Epithelial cell of esophagus (primary cell): ENCODE measurements at regions not wholly inside any gene's neighbourhood (a gene's known extent, or its start where the extent isn't known, plus 50 kb on each side); places are given as distances from the start of the nearest gene placed in this dataset.
"Not testable (repeated sequence)": the region's sequence is repeated elsewhere in the genome, so short reads cannot be mapped to it uniquely, and the experiment has no call there.

Experiments
- DNase-seq: peaks from one replicate; pipeline ENCODE4 v3.0.0; 2010; ENCODE audit warnings: low read depth
- H3K4me3 ChIP-seq: 2 replicates; pipeline ENCODE4 v1.5.1; 2011; ENCODE audit warnings: mild to moderate bottlenecking, low read length, control low read depth
- CTCF ChIP-seq: IDR thresholded peaks from 2 replicates; pipeline ENCODE4 v1.5.1; 2011; ENCODE audit warnings: low read depth, mild to moderate bottlenecking, low read length, control low read depth, inconsistent platforms; ENCODE audit not compliant: insufficient read depth; ENCODE audit errors: missing control alignments

DNA sequence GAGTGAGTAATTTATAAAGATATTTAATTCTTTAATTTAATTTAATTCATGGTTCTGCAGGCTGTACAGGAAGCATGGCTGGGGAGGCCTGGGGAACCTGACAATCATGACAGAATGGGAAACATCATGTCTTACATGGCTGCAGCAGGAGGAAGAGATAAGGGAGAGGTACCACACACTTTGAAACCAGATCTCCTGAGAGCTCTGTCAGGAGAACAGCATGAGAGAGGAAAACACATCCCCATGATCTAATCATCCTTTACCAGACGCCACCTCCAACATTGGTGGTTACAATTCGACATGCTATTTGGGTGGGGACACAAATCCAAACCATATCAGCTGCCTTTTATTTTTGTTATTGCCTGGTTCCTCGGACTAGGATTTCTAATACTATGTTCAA lies 928.6 kb downstream of the TMEM121 start:
- no peak for DNase-seq

DNA sequence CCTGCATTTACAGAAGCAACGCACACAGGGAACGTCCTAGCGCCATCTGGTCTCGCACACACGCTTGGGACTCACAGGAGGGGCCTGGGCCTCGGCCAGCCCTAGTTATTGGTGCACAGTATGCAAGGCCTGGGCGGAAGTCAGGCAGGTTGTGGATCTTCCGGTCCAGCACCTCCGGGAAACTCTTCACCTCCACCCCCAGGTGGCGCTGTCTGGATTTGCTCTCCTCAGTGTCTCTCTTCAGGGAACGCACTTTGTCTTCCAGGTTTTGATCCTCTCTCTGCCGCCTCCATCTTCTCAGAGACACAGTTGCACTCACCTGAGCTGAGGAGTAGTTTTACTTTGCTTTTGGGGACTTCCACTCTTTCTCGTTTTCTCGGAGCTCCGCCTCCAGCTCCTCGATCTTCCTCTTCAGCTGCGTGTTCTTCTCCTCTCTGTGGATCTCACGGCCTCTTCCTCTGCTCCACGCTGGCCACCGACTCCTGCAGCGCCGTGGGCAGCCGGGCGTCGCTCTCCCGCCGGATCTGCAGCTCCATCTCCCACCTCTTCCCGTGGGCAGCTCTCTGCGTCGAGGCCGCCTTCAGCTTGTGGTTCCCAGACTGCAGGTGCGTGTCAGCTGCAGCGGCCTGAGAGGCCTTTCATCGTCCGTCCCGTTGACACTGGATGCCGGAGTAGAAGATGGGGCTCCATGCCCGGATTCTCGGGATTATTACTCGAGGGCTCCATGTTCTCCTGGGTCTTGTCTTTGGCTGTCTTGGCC lies 933.8 kb downstream of the TMEM121 start:
- no peak for DNase-seq

More for the DNA sequence above, 928.6 kb downstream of the TMEM121 start:
- TF ChIP-seq CTCF: no peak
- H3K4me3 ChIP-seq: no peak overlapping the region

DNA sequence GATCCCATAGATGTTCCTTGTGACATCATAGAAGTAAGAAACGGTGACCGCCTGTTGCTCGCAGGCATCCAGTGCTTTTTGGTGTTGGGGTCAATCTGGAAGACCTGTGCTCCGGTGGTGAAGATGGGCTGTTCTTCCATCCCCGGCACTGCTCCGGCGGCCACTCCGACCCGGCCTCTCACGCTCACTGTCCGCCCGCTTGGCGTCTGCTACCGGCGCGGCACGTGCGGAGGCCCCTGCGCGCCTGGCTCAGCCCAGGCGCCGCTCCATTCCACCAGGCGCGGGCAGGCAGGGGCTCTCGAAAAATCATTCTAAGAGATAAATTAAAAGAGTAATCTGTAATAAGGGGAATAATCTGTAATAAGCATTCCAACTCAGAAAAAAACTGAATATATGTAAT lies 934.5 kb downstream of the TMEM121 start:
- no peak overlapping the region for H3K4me3 ChIP-seq
- DNase-seq: no peak
- no peak for TF ChIP-seq CTCF

More for the DNA sequence above, 933.8 kb downstream of the TMEM121 start:
- TF ChIP-seq CTCF: no peak
- no peak overlapping the region for H3K4me3 ChIP-seq

- H3K4me3 ChIP-seq, DNase-seq: not testable (repeated sequence)
Measured at GRCh38 chr14:106466483-106466882, 940.1 kb downstream of the TMEM121 start.

- not testable (repeated sequence) for DNase-seq, H3K4me3 ChIP-seq
Measured at GRCh38 chr14:106468869-106469268, 942.5 kb downstream of the TMEM121 start.

- DNase-seq: not testable (repeated sequence)
Measured at GRCh38 chr14:106470028-106470427, 943.6 kb downstream of the TMEM121 start.

DNA sequence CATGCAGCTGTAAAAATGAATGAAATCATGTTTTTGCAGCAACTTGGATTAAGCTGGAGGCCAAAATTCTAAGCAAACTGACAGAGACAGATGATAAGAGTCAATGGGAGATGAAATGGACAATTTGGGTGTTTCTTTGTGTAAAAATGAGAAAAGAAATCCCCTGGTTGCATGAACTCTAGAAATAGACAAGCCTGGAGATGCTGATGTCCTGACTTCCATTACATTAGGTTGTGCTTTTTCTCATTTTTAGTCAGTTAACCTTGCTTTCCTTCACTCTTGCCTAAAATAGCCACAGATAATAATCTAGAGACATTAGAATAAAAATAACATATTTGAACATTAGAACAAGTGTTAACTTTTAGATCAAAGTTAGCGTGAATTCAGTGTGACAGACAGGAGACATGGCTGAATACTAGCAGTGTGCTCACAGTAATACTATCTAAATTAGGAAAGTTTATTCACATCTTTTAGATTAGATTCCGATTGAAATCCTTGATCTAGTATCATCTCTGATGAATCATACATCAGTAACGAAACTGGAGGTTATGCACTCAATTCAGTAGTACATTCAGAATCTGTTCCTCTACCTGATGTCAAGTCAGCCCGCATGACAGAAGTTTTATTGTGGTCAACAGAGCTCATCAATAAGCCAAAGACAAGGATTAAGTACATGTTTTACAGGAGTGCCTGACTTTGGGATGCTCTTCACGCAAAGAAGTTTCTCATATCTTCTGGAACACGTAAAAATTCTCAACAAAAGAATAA lies 948.1 kb downstream of the TMEM121 start:
- not testable (repeated sequence) for DNase-seq, H3K4me3 ChIP-seq

More at GRCh38 chr14:106470028-106470427, 943.6 kb downstream of the TMEM121 start:
- H3K4me3 ChIP-seq: not testable (repeated sequence)

- not testable (repeated sequence) for H3K4me3 ChIP-seq, DNase-seq
Measured at GRCh38 chr14:106475214-106475613, 948.8 kb downstream of the TMEM121 start.

GRCh38 chr14:106477600-106477999 lies 951.2 kb downstream of the TMEM121 start:
- not testable (repeated sequence) for DNase-seq, H3K4me3 ChIP-seq

DNA sequence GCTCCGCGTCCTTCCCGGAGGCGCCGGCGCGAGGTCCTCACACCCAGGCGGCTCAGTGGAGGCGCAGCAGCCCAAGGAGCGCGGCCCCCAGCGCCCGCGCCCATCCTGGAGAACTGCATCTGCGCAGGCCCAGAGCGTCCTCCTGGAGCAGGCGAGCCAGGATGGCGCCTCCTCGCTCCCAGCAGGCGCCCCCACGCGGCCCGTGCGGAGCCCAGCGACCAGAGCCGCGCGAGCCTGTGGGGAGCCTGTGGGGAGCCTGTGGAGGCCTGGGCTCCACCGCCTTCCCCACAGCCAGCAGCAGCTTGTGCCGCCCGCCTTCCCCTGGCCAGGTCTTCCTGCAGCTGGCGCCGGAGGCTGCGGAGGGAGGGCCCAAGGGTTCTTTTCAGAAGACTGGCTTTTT lies 953.9 kb downstream of the TMEM121 start:
- not testable (repeated sequence) for DNase-seq

GRCh38 chr14:106482213-106482612 lies 955.8 kb downstream of the TMEM121 start:
- DNase-seq, H3K4me3 ChIP-seq: not testable (repeated sequence)

More for the DNA sequence above, 953.9 kb downstream of the TMEM121 start:
- H3K4me3 ChIP-seq: not testable (repeated sequence)
